C1 segment of cervical spinal cord (tissue), 14 donors: ENCODE measurements at regions not wholly inside any gene's neighbourhood (a gene's known extent, or its start where the extent isn't known, plus 50 kb on each side); places are given as distances from the start of the nearest gene placed in this dataset.
"Not testable (repeated sequence)": the region's sequence is repeated elsewhere in the genome, so short reads cannot be mapped to it uniquely, and the experiment has no call there.

Experiments
- DNase-seq, 14 donors: peaks; one replicate each; lab custom pipeline; 2025; lab: John Stamatoyannopoulos, UW

DNA sequence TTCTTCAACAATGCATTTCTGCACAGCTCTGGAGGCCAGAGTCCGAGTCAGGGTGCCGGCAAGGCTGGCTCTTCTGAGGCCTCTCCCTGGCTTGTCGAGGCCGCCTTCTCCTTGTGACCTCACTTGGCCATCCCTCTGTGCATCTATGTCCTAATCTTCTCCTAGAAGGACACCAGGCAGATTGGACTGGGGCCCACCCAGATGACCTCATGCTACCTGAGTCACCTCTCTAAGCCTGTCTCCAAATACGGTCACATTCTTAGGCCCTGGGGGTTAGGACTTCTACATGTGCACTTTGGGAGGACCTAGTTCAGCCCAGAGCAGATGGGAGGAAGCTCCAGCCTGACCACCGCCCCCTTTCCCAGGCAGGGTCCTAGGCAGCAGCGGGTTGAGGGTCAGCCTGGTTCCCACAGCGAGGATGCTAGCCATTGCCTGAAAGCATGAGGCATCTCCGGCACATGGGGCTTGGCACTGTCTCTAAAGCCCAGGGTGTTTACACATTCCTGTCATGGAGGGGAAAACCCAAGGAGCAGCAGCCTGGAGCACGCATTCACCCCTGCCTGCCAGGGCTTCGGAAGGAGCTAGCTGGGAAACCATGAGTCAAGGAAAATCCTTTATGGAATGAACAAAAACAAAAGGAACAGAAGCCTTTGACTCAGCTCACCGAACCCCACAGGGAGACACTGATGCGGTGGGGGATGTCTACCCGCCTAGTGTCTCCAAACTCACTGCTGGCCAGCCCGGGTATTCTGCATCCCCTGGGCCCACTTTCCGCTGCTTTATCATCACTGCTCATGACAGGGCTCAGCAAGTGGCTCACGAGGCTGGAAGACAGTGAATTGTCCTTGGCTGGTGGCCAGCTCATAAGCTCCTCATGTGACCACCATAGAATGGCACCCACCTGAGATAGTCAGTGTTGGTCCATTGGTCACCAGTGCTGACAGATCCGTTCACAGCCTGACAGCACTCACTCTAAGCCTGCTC lies 140.2 kb upstream of the ZNF469 start:
- not testable (repeated sequence) for DNase-seq

DNA sequence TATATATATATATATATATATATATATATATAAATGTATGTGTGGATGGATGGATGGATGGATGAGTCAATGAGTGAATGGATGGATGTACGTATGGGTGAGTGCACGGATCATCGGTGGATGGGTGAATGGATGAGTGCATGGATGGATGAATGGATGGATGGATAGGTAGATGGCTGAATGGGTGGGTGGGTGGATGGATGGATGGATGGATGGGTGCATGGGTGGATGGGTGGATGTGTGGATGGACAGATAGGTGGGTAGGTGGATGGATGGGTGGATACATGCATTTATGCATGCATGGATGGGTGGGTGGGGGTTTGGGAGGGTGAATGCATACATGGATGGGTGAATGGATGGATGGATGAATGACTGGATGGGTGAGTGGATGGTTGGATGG lies 138.8 kb upstream of the ZNF469 start:
- DNase-seq, result not testable (repeated sequence)

GRCh38 chr16:88245241-88246081 lies 137.3 kb upstream of the ZNF469 start:
- not testable (repeated sequence) for DNase-seq

DNA sequence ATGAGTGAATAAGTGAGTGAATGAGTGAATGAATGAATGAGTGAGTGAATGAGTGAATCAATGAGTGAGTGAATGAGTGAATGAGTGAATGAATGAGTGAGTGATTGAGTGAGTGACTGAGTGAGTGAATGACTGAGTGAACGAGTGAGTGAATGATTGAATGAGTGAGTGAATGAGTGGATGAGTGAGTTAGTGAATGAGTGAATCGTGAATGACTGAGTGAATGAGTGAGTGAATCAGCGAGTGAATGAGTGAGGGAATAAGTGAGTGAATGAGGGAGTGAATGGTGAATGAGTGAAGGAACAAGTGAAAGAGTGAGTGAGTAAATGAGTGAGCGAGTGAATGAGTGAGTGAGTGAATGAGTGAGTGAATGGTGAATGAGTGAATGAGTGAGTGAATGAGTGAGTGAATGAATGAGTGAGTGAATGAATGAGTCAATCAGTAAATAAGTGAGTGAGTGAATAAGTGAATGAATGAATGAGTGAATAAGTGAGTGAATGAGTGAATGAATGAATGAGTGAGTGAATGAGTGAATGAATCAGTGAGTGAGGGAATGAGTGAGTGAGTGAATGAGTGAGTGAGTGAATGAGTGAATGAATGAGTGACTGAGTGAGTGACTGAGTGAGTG lies 135.7 kb upstream of the ZNF469 start:
- not testable (repeated sequence) for DNase-seq

DNA sequence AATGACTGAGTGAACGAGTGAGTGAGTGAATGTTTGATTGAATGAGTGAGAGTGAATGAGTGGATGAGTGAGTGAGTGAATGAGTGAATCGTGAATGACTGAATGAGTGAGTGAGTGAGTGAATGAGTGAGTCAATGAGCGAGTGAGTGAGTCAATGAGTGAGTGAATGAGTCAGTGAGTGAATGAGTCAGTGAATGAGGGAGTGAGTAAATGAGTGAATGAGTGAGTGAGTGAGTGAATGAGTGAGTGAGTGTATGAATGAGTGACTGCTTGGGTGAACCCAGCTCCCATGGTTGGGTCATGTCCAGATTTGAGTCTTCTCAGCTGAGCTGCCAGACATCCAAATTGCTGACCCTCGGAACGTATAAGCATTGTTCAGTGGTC lies 135.2 kb upstream of the ZNF469 start:
- not testable (repeated sequence) for DNase-seq

DNA sequence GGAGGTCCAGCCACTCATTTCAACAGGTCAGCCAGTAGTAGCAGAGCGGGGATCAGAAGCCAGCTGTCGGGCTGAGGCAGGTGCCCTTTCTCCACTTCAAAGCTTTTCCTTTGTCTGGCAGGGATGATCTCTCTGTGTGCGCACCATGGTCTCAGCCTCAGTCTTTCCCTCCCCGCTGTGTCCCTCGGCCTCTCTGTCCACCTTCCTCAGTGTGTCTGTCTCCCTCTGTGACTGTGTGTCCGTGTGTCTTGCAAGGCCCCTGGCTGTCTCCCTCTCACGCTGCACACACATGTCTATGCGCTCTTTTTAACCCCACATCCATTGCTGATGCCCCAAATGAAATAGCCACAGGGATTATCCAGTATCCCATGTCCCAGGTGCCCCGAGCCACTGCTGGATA lies 134.0 kb upstream of the ZNF469 start:
- DNase-seq, result not testable (repeated sequence)

- DNase-seq, result not testable (repeated sequence)
Observed at GRCh38 chr16:88250381-88250780, 132.4 kb upstream of the ZNF469 start.

DNA sequence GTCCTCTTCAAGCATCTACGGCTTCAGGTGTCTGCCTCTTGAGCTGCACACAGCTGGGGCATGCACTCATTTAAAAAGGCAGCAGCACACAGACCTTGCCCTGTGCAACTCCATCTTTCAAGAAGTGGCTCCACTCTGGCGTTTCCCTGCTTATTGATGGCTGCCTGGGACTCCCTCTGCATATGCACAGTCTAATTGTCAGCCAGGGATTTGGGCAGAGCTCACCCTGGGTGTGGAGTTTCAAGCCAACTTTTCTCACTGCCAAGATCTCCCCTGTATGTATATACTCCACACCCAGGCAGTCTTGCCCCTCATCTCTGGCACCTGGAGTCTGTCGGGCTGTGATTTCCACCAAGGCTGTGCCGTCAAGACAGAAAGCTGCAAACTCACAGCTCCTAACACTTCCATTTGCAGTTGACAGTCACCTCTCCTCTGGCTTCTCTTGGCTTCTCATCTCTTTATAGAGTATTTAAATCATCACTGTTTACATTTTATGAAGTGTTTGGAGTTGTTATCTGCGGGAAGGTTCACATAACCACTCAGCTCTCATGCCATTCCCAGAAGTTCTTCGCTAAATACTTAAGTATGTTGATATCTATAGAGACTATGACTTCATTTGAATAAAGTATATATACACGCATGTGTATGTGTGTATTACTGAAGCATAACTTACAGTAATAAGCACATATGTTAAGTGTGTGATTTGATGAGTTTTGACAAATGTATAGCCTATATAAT lies 130.5 kb upstream of the ZNF469 start:
- DNase-seq, result not testable (repeated sequence)

DNA sequence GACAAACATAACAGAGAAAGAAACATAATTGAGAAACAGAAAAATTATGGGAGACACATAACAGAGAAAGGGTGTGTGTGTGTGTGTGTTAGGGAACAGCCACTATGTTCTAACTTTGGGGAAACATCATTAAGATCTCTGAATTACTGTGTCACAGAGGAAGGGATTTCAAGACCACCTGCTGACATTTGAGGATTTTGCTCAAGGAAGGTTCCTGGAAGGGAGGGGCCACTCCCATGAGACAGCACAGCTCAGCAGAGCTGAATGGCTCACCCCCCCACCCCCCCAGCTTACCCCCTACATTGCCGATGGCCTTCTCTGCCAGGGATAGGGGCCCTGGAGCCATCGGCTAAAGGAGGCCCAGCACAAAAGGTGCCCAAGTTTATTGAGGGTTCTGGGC lies 124.6 kb upstream of the ZNF469 start:
- not testable (repeated sequence) for DNase-seq

- DNase-seq, result not testable (repeated sequence)
Observed at GRCh38 chr16:88258764-88259525, 123.8 kb upstream of the ZNF469 start.

DNA sequence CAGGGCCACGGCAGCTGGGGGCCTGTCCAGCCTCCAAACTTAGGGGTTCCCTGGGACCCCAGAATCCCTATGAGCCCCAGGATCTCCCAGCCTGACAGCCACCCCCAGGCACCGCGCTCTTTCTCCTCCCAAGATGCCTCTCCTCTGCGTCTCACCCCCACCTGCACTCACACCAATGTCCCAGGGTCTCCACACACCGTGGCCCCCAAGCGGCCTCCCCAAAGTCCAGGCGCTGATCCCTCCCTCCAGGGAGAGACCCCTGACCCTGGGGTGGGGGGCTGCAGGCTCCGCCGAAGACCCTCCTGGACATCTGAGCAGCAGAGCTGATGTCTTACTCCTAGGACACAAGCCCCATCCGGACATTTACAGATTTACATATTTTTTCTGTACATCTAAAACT lies 123.2 kb upstream of the ZNF469 start:
- not testable (repeated sequence) for DNase-seq

DNA sequence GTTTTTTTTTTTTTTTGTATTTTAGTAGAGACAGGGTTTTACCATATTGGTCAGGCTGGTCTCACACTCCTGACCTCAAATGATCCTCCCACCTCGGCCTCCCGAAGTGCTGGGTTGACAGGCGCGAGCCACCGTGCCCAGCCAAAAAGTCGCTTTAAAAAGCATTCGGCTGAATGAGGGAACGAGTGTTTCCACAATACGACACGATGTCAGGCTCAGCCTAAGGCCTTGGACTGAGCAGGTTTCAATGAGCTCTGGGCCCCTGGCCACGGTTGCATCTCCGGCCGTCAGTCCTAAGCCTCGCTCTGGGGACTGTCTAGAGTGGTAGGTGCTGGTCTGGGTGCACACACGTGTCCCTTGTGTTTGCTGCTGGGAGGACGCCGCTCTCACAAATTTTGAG lies 122.6 kb upstream of the ZNF469 start:
- not testable (repeated sequence) for DNase-seq

GRCh38 chr16:88260881-88261665 lies 121.7 kb upstream of the ZNF469 start:
- DNase-seq, result not testable (repeated sequence)

- DNase-seq, result not testable (repeated sequence)
Observed at GRCh38 chr16:88261814-88262605, 120.7 kb upstream of the ZNF469 start.

DNA sequence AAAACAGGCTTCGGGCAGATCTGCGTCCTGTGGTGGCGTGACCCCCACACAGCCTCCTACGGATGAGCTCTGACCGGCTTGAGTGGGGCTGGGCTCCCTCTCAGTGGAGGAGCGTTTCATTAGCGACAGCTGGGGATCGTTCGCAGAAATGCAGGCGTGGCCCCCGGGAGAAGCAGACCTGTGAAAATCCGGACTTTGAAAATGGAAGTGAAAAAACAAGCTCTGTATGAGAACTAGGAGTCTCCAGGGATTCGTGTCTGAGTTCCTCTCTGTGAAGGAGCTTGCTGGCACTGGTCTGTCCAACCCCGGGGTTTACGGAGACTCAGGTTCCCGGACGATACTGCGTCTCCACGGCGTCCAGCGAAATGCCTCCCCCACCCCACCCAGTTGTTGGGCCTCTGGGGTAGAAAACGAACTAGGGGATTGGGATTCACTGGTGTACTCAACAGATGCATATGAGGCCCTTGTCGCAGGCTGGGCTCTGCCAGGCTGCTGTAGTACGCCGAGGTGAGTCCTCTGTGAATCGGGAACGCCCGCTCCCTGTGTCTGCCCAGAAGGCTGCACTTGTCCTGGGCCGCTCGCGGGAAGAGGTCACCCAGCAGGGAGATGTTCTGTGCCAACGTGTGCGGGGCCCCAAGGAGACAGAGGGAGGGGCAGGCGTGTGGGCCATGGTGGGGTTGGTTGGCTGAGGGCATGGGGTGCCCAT lies 119.7 kb upstream of the ZNF469 start:
- not testable (repeated sequence) for DNase-seq

- not testable (repeated sequence) for DNase-seq
Observed at GRCh38 chr16:88263681-88264287, 119.0 kb upstream of the ZNF469 start.

GRCh38 chr16:88264641-88265285 lies 118.0 kb upstream of the ZNF469 start:
- DNase-seq, result peak in 8 of 14 donors; percentile 3 to 70 (median 13)
